DMS153 treated with DMSO at 0.1 percent for 48 hours (cell line): ENCODE measurements at regions not wholly inside any gene's neighbourhood (a gene's known extent, or its start where the extent isn't known, plus 50 kb on each side); places are given as distances from the start of the nearest gene placed in this dataset.
"Not testable (repeated sequence)": the region's sequence is repeated elsewhere in the genome, so short reads cannot be mapped to it uniquely, and the experiment has no call there.

Experiments
- DNase-seq: peaks from one replicate; lab custom pipeline; 2025; ENCODE audit not compliant: unreplicated experiment; lab: John Stamatoyannopoulos, UW

DNA sequence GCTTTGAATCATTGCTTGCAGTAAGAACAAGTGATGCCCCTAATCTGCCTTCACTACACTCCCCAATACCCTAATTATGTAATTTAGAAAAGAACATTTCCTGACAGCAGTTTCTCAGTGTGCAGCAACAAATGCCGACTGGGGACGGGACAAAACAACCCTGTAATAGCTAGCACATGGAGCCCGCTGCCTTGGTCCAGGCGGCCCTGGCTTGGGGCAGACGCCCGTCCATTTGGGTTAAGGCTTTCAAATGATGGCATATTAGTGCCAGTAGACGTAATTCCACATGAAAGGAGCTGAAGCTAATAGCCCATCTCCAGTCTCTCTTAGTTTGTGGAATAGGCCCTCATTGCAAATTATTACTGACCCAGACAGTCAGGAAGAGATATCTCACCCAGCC lies 150.6 kb upstream of the PITX1 start:
- no peak for DNase-seq

GRCh38 chr5:135183464-135183863 lies 149.4 kb upstream of the PITX1 start:
- no peak for DNase-seq

- no peak for DNase-seq
These were observed 148.6 kb upstream of the PITX1 start for GRCh38 chr5:135182675-135183074.

GRCh38 chr5:135181653-135182052 lies 147.6 kb upstream of the PITX1 start:
- no peak for DNase-seq

DNA sequence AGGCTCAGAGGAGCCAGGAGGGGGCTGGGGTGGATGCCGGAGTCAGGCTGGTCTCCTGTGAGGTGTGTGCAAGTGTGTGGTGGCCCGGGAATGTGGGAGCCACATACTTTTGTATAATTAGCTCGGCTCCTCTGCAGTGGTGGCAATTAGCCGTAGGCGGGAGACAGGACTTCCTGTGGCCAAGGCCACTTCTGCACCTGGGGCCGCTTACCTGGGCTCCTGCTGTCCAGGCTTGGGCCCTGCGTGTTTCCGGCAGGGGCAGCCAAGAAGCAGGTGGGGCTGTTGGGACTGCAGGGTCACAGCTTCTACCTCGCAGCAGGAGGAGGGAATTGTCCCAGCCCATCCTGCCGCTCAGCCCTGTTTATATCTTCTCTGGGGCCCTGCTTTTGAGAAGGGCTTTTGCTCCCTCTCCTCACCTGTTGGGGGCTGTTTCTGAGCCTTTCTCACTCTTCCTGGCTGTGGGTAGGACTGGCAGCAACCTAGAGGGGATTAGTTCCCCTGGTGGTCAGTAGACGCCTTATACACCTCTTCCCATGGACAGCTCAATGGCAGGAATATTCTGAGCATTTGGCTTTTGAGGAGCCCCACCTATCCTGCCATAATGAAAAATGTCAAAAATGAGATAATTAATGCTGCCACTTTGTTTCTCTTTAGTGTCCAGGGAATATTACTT lies 145.4 kb upstream of the PITX1 start:
- DNase-seq: no peak

- no peak for DNase-seq
These were observed 144.6 kb upstream of the PITX1 start for GRCh38 chr5:135178476-135179155.

DNA sequence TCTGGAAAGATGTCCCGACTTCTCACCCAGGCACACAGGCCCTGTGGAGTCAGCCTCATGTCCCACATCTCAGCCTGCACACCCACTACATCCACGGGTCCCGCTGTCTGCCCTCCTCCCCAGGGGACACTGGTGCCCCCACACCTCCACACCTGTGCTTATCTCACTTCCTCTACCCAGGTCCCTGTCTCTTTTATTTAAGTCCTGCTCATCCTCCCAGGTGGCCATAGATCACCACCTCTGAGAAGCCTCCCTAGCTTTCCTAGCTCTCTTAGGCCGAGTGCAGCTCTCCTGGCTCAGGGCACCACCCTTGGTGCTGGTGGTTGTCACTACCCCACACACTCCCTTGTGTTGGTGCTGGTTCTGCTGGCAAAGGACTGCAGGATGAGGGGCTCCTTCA lies 143.6 kb upstream of the PITX1 start:
- no peak for DNase-seq

DNA sequence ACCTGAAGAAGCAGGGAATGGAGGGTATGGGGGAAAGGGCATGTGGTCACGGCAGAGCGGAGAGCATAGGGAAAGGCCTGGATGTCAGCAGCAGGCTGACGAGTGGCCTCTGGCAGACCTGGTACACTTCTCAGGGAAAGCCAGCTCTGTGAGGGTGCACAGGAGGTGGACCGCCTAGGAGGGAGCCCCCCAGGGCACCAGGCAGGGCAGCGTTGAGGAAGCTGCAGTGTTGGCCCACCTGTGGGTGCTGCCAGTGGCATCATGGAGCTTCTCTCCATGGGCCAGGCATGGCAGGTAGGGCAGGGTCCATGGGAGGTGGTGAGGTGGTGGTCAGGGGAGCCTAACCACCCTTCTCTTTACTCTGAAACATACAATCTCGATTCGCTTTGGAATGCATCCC lies 143.0 kb upstream of the PITX1 start:
- no peak for DNase-seq

GRCh38 chr5:135174315-135175096 lies 140.5 kb upstream of the PITX1 start:
- no peak for DNase-seq

GRCh38 chr5:135173662-135174290 lies 139.7 kb upstream of the PITX1 start:
- no peak for DNase-seq

- DNase-seq: no peak
These were observed 138.7 kb upstream of the PITX1 start for GRCh38 chr5:135172718-135173117.

- DNase-seq: no peak
These were observed 137.3 kb upstream of the PITX1 start for GRCh38 chr5:135171336-135171735.

DNA sequence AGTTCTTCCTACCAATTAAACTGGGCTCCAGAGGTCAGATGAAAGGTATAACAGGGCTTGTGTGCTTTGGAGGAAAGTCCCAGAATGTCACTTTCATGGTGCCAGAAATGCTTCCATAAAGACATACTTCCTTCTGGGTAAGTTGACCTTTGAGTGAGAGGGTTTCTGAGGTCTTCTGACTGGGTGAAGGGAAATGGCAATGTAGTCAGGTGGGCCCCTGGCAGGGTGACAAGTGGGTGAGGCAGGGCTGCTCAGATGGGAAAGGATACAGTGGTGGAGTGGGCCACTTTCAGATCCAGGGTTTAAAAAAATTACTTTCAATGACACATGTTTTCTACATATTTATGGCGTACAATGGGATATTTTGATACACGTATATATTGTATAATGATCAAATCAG lies 136.5 kb upstream of the PITX1 start:
- DNase-seq: no peak

GRCh38 chr5:135169753-135170152 lies 135.7 kb upstream of the PITX1 start:
- no peak for DNase-seq

DNA sequence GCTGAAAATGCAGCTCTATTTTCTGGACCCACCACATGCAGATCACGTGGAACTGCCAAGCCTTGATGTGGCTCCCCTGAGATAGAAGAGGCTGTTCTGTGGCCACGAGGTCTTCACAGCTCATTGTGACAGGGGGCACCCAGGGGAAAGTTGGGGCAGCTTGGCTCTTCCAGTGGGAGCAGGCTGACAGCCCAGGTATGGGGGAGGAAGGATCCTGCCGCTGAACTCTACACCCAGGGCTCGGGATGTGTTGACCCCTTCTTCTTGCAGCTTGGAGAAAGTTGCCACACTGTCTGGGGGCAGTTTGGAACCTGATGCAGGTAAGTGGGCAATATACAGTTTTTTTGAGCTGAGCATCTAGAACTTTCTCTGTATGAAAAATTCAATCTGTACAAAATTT lies 133.6 kb upstream of the PITX1 start:
- DNase-seq: no peak

DNA sequence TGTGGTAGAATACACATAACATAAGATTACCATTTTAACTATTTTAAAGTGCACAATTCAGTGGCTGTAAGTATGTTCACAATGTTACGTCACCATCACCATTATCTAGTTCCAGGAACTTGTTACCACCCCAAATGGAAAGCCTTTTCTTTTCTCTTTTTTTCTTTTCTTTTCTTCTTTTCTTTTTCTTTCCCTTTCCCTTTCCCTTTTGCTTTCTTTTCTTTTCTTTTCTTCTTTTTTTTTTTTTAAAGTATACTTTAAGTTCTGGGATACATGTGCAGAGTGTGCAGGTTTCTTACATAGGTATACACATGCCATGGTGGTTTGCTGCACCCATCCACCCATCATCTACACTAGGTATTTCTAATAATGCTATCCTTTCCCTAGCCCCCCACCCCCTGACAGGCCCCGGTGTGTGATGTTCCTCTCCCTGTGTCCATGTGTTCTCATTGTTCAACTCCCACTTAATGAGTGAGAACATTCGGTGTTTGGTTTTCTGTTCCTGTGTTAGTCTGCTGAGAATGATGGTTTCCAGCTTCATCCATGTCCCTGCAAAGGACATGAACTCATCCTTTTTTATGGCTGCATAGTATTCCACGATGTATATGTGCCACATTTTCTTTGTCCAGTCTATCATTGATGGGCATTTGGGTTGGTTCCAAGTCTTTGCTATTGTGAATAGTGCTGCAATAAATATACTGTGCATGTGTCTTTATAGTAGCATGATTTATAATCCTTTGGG lies 131.0 kb upstream of the PITX1 start:
- not testable (repeated sequence) for DNase-seq

DNA sequence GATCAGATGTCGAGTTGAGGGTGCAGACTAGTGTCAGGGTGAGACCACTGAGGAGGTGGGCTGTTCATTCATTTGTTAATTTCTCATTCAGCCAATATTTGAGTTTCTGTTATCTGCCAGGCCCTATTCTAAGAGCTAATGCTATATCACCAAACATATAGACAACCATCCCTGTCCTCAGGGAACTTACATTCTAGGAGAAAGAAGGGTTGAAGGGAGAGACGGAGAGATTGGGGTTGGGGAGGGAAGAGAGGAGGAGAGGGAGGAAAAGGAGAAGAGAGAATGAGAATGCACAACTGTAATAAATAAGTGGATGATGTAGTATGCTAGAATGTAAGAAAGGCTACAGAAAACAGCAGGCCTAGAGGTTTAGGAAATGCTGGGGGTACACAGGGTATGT lies 129.9 kb upstream of the PITX1 start:
- DNase-seq: no peak

DNA sequence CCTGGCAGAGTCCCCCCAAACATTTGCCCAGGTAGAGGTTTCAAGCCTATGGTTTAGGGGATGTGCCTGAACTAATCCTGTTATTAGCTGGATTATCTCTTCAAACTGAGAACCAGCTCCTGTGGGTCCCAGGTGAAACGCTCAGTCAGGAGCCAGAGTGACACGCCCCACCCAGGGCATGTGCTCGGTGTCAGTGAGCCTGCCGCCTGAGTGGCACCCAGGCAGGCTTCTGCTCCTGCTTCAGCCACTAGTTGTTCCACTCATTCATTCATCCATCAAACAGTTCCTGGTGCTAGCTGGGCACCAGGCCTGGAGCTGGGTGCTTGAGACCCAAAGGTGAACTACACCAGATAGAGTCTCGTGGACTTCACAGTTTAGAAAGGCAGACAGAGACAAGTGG lies 129.4 kb upstream of the PITX1 start:
- DNase-seq: no peak

- DNase-seq: no peak
These were observed 128.7 kb upstream of the PITX1 start for GRCh38 chr5:135162661-135163265.

DNA sequence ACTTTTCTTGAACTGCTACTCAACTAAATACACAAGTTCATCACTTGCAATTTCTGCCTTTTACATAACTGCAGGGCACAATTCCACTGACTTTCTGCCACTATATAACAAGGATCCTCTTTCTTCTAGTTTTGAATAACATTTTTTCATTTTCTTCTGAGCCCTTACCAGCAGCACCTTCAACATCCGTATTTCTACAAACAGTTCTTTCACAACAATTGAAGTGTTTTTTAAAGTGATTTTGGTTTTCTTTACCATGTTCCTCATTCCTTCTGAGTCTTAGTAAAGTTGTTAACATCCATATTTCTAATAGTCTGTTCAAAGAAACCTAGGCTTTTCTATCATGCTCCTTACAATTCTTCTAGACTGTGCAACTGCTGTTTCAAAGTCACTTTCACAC lies 127.2 kb upstream of the PITX1 start:
- no peak for DNase-seq
